Sigmoid colon (tissue), 4 donors: ENCODE measurements at regions not wholly inside any gene's neighbourhood (a gene's known extent, or its start where the extent isn't known, plus 50 kb on each side); places are given as distances from the start of the nearest gene placed in this dataset.

ENCODE experiments used
- CTCF ChIP-seq, 4 experiments: fragments of 450-650 bp in 3 of 4; fragments of 200-600 bp in 1 of 4; IDR thresholded peaks; one replicate each; pipeline ENCODE4 v1.5.1; 2016 to 2019; ENCODE audit warnings: antibody characterized with exemption in 4 of 4, mild to moderate bottlenecking in 3 of 4, moderate library complexity in 2 of 4
- POLR2A ChIP-seq, 2 donors: fragments of 450-650 bp; IDR thresholded peaks; one replicate each; pipeline ENCODE4 v1.6.1; 2016; ENCODE audit warnings: antibody characterized with exemption in 2 of 2, mild to moderate bottlenecking in 2 of 2, moderate library complexity in 2 of 2
- POLR2AphosphoS5 ChIP-seq, 4 donors: sonication (generic); formaldehyde crosslinking; IDR thresholded peaks; one replicate each; pipeline ENCODE4 v1.6.1; 2017; ENCODE audit warnings: antibody characterized with exemption in 4 of 4

GRCh38 chr2:56055405-56055804 is 128.4 kb upstream of the CCDC85A start:
- TF ChIP-seq POLR2A (IDR thresholded peaks at IDR 0.05) (no peak), CTCF (IDR thresholded peaks at IDR 0.05) (no peak), POLR2AphosphoS5 (IDR thresholded peaks at IDR 0.05) (no peak)
